ENCODE measurements at regions not wholly inside any gene's neighbourhood (a gene's known extent, or its start where the extent isn't known, plus 50 kb on each side); places are given as distances from the start of the nearest gene placed in this dataset.
A peak's percentile ranks its signal among the peaks of the same experiment; 100 is the strongest.
"Not testable (repeated sequence)": the region's sequence is repeated elsewhere in the genome, so short reads cannot be mapped to it uniquely, and the experiment has no call there.

DNA sequence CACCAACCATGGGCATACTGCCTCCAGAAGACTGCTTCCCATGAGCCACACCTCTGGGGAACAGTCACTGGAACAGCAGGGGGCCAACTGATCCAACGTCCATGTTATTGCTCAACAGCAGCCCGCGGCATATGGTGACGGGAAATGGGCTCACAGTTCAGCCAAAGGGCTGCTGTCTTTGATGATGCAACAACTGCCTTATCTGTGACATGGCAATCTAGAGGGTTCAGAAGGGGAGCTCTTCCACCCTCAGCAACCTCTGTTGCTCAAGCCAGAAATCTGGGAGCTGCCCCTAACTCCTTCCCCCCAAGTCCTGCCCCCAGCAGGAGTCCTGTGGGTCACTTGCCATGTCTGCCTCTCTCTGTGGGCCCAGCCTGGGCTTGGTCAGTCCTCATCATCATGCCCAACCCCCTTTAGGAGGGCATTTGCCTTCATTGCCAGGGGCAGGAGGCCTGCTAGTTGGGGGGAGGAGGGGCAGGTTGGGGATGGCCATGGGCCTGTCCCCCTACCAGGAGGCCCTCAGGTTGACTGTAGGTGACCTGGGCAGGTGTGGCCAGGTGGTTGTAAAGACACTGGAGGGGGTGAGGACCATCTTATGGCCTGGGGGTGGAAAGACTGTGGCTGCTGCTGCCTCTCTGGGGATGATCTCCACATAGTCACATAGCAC, 212.9 kb downstream of the CYP26B1 start:
- DNase-seq, result no peak

DNA sequence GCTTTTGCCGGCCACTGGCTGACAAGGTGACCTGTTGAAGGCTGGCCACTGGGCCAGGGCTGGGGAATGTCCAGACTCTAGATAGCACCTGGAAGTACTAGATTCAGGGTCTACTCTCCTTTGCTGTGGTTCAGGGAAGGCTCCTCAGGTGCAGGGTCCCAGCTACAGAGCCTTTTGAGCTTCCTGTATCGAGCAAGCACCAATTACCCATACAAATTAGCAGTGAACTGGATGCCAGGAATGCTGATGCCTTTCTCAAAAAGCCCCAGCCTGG, 213.4 kb downstream of the CYP26B1 start:
- DNase-seq, result no peak

DNA sequence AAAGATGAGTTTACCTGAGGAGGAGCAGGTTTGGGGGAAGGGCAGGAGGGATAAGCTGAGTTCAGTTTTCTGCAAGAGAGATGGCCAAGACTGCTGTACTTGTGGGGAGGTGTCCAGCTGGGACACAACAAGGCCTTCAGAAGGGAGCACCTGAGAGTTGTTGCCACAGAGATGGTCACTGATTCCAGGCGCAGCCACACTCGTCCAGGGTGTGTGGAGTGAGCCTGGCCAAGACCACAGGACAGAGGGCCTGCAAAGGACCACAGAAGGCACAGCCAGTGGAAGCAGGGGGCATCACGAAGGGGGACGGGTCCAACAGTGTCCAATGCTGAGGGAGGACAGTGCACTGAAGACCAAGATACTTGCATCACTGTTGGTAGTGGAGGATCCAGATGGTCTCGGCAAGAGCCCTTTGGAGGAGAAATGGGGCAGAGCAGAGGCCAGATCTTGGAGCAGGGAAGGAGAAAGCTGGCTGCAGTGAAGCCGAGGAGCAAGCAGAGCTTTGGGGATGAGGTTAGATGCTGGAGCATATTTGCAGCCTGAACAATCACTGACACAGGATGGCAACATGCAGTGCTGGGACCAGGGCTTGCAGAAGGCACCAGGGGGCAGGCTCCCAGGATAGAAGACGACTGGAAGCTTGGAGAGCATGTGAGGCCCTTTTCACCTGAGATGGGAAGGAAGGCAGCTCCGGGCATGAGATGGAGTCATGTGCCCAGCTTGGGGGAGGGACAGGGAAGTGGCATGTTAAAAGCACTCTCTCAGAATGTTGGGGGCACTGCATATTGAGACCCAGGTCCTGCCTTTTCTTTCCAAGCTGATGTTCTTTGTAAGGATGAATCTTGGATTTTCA, 214.0 kb downstream of the CYP26B1 start:
- no peak for DNase-seq

DNA sequence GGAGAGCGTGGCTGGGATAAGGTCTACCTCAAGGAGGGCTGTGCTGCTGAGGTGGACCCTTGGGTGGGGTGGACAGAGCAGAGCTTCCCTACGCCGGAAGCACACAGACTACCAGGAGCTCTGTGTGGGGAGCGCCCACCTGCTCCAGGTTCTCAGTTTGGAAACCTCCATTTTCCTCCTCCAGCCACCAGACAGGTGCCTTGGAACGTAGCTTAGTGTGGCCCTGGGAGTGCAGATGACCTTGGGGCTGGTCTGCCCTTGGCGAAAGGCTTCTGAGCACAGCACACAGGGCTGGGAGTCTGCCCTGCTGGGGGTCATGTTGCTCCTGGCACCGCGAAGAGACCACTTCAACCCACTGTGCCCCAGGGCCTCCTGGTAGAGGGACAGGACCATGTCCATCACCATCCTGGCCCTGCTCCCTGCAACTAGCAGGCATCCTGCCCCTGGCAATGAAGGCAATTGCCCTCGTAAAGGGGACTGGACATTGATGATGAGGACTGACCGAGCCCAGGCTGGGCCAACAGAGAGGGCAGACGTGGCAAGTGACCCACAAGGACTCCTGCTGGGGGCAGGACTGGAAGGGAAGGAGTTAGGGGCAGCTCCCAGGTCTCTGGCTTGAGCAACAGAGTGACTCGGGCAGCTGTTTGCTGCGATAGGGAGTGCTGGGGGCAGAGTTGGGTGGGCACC, 214.7 kb downstream of the CYP26B1 start:
- no peak for DNase-seq

DNA sequence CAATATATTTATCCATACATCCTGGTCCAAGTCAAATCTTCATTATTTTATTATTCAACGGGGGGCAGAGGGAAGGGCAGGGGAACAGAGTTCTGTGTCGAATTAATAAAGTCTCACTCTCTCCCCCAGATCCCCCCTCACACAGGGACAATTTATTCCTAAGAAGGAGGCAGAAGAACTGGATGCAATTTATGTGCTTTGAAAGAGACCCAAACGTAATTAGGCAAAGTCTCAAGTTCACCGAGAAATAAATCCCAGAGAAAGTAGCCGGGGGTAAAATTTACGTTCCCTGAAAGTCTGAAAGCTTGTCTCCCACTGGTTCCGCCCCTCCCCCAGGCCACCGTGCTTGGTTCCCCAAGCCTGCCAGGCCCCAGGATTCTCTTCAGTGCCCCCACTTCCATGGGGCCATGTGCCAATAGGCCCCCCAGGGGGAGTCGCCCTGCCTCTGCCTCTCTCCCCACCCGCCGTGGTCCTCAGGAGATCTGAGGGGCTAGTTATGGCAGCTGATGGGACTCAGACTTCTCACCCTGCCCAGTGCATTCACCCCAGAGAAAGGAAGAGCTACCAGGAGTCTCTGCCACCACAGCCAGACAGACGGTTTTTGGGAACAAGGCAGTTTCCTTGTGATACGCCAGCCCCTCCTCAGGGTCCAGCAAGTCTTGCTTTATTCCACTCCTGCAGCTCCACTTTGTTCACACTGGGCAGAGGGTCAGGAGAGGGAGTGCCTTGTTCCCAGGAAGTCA, 215.5 kb downstream of the CYP26B1 start:
- no peak for DNase-seq

DNA sequence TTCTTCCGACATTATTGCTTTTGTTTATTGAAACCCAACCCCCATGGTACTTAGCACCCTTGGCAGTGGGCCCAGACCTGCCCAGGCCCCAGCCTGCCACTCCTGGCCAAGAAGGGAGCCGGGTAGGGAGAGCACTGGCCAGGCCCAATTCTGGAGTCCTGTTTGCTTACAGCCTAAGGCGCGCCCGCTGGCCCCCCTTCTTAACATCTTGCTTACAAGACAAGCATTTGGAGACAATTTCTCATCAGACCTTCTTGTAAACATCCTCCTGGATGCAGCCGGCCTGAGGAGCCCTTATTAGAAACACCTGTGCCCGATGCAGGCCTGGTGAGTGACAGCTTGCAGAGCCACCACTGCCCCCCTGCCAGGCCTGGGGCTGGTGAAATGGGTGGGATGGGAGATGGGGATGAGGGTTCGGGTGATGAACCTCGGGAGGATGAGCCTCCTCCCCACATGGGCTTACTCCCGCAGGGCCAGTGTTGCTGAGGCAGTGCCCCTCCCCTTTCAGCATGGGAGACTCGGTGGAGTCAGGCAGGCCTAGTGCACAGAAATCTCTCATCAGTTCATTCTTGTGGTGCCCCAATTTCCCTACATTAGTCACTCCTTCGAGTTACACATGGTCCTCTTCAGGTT, 217.5 kb downstream of the CYP26B1 start:
- DNase-seq, result no peak

DNA sequence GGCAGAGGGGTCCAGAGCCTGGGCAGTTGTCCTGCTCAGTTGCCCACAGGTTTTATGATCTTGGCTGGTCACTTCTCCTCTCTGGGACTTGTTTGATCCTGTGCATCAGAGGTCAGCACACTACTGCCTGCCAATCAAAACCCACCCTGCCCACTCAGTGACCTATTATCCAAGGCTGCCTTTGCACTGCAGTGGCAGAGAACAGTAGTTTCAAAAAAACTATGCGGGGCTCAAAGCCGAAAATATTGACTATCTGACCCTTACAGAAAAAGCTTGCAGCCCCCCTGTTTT, 218.2 kb downstream of the CYP26B1 start:
- no peak for DNase-seq

DNA sequence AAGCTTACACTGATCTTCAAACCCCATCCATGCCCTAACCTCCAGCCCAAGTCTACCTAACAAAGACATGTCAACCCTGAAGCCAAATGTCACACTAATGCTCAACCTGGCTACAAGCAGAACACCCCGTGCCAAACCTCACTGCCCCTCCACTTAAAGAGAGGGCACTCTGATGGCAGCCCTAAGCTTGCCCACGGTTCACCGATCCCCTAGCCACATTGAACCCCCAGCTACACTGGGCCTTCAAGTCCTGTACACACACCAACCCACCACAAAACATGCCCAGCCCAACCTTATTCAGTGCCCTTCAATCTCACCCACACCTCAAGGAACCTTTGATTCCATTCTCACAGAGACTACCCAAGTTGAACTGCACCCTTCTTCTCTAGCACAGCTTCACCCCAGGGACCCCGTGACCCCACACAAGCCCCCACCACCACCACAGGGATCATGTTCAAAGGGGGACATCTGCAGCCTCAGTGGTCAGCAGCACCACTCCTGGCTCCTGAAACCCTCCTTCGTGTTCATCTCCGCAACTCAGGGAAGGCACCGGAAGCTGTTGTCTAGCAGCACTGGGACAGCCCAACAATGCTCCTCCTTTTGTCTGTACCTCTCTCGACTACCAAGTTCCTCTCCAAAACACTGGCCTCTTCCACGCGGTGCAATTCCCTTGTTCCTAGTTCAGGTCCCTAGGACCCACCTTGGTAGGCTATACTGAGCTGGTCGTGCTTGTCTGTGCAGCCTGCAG, 218.8 kb downstream of the CYP26B1 start:
- DNase-seq, result no peak

DNA sequence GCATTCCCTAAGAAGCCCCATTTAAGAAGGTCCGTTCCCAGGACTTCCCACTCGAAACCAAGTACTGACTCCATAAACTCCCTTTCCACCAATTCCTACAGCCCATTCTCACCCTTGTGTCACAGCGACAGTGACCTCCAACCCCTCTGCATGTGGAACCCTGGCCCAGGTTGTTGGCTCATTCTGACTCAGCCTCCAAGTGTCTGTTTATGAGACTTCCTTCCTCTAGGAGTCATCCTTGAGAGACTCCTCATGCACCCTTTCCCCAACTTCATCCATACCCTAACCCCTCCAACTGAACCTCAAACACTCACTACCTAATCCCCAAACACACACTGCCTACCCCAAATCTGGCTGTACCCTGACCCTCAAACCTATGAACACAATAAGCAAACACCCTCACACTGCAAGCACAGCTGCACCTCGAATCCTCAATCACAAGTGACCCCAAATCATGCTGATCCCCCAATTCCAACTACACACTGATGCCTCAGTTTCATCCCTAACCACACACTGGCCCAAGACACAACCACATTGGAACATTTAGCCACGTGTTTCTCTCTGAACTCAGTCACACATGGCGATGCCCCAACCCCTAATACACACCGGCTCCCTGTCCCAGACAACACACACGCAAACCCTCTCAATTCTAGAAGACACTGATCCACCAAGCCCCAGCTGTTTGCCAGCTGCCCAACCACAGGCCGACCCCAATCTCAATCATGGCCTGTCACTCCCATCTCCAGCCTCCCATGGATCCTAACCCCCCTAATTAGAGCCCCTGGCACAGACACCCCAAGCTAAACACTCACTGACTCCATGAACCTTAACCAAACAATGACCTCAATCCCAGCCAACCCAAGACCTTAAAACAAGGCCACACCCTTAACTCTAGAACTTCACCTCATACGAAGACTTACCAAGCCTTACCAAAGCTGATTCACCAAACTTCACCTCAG, 219.6 kb downstream of the CYP26B1 start:
- DNase-seq, result no peak

DNA sequence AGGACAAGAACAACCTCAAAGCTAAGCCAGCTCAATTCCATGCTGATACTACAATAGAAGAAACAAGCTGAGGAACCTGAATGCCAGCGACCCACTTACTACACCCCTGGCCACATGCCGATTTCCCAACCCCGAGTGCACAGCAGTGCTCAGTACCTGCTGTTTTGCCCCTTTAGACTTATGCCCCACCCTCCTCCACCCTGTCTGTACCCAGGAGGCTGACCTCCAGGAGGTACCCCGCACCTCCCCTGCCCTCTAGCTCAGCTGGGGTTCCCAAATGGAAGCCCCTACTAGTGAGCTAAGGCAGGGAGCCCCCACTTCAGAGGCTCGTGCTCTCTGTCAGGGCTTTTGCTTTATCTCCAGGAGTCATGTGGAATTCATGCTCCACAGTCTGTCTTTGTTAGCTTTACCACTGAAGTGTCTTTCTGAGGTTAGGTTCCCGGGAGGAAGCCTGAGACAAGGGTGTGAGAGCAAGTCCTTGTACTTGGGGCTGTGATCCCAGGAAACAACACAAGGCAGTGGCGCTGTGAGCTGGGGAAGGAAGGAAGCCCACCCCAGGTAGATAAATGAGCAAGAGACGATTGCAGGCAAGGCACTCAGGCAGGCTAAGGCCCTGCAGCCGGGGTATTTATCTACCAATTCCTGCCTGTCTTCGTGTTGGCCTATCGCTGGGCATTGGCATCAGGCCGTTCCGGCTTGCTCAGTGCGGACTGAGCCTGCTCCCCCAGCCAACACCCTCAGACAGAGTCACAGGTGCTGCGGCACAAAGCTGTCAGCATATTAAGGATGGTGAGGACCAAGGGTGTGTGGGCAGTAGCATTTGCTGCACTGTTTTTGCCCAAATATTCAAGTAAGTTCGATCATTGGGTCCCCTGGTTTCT, 220.5 kb downstream of the CYP26B1 start:
- no peak for DNase-seq

DNA sequence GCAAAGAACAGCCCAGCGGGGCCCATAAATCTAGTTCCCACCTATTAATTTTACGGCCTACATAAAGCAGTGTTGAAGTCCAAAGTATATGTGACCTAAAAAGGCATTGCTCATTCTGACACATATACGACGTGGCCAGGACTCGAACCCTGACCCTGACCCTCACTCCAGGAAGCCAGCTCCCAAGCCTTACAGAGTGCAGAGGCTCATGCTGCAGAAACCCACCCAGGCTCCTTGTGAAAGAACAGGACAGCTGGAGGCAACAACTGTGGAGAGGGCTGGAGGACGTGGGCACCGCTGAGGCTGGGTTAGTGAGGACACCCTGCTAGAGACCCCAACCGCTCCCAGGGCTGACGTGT, 221.6 kb downstream of the CYP26B1 start:
- DNase-seq, result no peak

DNA sequence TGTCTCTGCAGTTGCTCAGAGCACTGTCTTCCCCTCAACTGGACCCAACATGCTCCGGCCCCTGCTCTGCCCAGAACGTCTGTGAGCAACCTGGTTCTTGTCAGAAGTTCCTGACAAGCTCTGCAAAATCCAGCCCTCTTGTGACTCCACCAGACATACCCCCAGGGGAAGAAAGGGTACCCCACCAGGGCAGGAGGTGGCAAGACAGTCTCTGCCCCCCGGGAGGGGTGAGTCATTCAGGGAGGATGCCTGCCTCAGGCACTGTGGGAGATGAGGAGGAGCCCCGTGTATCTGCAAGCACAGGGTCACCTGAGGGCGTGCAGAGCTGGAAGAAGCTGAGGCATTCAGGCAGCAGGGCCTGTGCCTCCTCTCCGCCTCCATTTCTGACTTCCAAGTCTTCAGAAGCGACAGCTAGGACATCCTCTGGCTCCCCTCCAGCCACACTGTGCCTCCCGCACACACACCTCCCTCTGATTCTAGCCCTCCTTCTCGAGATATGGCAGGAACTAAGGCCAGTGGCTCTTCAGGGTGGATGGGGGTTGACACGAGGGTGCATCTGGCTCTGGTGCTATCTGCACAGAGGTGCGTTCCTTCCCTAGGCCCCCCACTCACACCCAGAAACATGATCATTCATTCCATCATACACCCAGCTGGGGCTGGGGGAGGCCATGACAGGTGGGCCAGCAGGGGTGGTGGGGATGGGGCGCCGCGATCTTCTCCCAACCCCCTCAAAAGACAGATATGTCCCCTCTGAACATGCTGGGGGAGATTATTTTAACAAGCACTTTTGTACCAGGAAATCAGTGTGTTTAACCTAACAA, 222.2 kb downstream of the CYP26B1 start:
- DNase-seq, result no peak

DNA sequence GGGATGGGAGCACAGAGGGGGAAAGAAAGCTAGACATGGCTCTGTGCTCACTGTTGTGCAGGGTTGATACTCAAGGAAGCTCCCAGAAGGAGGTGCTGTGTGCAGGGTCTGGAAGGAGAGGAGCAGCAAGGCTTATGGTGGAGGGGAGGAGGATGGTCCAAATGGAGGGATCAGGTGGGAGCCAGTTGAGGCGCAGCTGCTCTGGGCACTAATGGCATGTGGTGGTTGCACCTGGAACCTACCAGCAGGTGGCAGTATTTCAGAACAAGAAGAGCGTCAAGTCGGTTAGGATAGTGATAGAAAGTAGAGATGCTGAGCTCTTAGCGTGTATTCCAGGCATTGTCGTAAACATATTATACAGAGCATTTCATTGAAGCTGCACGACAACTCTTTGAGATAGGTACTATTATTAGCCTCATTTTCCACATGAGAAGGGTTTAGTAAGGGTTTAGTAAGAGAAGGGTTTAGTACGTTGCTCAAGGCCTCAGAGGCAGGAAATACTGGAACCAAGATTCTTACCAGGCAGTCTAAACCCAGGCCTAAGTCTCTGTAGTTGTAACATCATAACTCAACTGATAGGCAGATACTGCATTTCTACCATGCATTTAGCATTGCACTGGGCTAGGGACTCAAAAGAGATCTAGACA, 223.7 kb downstream of the CYP26B1 start:
- peak in 4 of 6 experiments; percentile 4 to 52 (median 32) for DNase-seq

DNA sequence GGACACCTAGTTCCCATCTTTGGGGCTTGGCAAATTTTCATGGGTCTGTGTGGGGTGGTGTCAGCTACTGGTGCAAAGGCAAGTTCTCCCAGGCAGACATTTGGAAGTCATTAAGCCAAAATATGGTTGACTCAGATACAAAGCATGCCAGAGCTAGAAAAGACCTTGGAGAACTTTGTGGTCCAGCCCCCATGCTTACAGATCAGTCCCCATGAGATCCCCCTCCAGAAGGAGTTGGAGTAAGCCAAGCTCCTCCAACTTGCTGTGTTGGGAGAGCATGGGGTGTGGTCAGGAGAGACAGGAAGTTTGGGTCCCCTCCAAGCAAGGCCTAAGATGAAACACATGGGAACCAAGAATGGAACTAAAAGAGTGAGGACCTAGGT, 224.5 kb downstream of the CYP26B1 start:
- DNase-seq, result no peak

DNA sequence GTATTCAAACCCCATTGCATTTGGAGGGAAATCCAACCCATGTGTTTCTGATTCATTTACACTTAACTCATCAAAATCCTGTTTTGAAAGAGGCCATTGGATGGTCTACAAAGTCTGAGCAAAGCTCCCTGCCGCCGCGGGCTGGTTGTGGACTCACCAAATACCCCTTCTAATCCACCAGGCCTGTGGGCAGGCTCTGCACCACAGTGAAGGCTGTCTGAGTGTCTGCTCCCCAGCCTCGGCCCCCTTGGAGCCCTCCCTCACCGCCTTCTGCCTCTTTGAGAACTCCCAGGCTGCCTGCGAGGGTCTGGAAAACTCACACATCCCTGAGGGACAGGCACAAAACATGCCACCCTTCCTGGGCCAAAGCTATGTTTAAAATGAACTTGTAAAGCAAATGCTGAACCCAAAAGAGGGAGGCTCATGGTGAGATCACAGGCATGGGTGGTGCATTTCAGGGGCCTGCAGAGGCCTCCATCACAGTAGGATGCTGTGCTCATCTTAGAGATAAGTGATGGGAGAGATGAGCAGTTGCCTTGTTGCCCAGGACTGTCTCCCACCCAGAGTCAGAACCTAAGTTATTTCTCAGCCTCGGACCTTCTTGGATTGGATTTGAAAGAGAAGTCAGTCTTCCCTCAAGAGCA, 225.0 kb downstream of the CYP26B1 start:
- no peak for DNase-seq

DNA sequence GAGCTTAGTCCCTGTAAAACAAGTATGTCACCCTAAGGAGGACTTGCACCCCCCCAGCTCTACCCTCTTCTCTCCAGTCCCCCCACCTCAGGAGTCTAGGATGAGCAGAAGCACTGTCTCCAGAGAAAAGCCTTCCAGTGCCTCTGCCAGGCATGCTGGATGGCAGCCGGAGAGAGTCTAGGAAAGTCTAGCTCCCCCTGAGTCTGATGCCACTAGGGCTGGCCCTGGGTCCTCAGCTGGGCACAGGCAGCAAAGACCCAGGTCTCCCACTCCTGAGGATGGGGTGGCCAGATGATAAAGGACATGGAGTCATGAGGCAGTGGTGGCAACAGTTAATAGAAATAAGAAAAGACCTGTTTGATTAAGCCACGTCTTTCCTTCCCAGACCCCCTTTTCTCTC, 225.6 kb downstream of the CYP26B1 start:
- no peak for DNase-seq

DNA sequence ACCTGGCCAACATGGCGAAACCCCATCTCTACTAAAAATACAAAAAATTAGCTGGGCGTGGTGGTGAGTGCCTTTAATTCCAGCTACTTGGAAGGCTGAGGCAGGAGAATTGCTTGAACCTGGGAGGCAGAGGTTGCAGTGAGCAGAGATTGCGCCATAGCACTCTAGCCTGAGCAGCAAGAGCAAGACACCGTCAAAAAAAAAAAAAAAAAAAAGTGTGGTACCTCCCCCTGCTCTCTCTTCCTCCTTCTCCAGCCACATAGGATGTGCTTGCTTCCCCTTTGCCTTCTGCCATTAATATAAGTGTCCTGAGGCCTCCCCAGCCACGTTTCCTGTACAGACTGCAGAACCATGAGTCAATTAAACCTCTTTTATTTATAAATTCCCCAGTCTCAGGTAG, 226.8 kb downstream of the CYP26B1 start:
- DNase-seq, result not testable (repeated sequence)

DNA sequence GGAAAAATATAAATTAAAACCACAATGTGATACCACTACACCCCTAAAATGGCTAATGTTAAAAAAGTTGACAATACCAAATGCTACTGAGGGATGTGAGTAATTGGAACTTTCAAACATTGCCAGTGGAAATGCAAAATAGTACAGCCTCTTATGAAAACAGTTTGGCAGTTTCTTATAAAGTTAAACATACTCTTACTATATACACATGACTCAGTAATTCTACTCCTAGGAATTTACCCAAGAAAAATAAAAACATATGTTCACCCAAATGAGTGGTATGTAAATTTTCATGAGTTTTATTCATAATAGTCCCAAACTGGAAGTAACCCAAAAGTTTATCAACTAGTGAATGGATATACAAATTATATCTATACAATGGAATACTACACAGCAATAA, 228.0 kb downstream of the CYP26B1 start:
- no peak for DNase-seq
